ENCODE measurements at regions not wholly inside any gene's neighbourhood (a gene's known extent, or its start where the extent isn't known, plus 50 kb on each side); places are given as distances from the start of the nearest gene placed in this dataset.

DNA sequence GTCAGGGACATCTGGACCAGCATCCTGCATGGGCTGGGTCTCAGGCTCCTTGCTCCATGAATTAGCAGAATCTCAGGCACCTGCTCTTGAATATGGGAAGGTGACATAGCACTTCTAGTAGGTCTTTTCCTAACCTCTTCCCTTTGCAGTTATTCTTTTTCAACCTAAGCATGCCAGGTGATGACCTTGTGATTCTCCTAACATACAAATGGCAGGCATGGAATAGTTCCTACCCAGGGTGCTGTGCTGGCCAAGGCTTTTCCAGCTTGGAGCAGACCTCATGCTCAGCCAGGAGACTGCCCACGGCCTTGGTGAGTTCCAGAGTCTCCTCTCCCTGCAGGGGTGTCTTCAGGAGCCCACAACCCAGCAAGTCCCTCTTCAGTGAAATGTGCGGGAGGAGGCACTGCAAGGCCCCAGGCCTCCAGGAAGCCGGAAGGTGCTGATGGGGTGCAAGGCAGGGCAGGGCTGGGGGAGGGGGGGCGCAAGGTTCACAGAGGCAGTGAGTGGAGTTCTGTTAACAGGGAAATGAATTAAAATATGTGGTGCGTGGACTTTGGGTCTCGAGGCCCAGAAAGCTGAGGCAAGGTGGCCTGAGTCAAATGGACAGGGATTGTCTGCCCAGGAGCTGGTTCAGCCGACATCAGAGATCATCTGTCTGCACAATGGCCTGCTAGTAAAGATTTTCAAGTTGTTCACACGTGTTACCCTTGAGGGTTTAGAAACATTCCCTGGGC lies 75.9 kb upstream of the SEPTIN5 start:
- no peak for DNase-seq (ENCODE audit: low spot score in 2 of 2)
- no peak for FAIRE-seq

DNA sequence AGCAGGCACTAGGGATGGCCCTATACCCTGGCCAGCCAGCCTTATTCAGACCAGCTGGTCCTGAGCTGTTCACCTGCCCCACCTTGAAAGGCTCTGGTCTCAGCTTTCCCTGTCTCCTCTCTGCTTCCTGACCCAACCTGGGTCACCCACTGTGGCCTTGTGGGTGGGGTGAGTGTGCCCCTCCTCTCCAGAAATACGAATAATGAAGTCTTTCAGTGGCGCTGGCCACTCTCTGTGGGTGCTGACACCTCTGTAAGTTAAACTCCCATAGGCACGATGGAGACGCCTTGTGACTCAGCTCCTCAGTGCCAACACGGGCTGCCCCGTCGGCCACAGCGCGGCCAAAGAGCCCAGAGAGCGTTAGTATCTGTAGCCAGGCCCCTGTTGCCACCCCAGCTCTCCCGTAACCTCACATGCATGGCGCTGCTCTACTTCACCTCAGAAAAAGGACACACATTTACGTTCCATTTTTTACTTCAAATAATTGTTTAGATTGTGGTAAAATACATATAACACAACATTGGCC lies 74.6 kb upstream of the SEPTIN5 start:
- no peak for DNase-seq (ENCODE audit: low spot score in 2 of 2)
- FAIRE-seq: no peak

DNA sequence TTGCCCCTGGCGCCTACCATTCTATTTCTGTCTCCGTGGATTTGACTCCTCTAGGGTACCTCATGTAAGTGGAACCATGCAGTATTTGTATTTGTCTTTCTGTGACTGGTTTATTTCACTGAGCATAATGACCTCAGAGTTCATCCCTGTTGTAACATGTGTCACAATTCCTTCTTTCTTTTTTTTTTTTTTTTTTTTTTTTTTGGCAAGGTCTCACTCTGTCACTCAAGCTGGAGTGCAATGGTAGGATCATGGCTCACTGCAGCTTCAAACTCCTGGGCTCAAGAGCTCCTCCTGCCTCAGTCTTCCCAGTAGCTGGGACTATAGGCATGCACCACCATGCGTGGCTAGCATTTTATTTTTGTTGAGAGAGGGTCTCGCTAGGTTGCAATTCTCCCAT lies 74.0 kb upstream of the SEPTIN5 start:
- DNase-seq (ENCODE audit: low spot score in 2 of 2) (no peak), FAIRE-seq (no peak)

DNA sequence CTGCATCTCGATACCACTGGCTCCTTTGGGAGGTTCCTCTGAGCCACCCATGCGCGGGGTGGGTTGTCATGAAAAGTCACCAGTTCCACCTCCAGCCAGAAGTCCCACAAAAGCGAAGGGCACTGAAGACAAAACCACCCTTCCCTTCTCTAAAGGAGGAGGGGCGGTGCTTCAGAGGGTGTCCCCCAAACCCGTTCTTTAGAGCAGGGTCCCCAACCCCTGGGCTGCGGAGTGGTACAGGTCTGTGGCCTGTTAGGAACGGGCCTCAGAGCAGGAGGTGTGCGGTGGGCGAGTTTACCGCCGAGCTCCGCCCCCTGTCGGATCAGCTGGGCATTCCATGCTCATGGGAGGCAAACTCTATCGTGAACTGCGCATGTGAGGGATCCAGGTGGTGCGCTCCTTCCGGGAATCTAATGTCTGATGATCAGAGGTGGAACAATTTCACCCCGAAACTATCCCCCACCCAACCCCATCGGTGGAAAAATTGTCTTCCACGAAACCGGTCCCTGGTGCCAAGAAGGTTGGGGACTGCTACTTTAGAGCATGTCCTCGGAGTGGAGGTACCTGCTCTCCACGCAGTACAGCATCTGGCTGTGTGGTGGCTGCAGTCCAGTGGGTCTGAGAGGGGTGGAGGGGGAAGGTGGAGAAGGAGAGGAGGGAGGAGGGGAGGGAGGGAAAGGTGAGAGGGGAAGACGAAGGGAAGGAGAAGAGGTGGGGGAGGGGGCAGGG lies 72.9 kb upstream of the SEPTIN5 start:
- DNase-seq (ENCODE audit: low spot score in 2 of 2) (no peak), FAIRE-seq (no peak)

DNA sequence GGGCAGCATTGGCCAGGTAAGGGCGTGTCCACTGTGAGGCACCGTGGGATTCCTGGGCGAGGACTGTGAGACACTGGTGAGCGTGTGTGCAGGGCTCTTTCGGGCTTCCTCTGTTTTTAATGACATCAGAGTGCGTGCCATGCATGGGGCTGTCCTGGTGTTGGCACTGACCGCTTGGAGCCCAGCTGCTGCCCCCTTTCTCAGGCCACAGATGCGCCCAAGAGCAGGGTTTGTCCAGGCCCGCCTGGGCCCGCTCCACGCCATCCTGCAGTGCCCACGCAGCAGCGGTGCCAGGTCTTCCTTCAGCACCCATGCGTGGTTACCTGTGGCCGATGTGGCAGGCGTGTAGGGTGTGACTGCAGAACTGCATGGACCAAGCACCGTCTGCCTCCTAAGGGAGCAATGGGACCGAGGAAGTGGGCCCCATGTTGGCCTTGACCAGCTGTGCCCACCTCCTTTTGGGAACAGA lies 72.3 kb upstream of the SEPTIN5 start:
- DNase-seq (ENCODE audit: low spot score in 2 of 2): no peak
- no peak for FAIRE-seq

DNA sequence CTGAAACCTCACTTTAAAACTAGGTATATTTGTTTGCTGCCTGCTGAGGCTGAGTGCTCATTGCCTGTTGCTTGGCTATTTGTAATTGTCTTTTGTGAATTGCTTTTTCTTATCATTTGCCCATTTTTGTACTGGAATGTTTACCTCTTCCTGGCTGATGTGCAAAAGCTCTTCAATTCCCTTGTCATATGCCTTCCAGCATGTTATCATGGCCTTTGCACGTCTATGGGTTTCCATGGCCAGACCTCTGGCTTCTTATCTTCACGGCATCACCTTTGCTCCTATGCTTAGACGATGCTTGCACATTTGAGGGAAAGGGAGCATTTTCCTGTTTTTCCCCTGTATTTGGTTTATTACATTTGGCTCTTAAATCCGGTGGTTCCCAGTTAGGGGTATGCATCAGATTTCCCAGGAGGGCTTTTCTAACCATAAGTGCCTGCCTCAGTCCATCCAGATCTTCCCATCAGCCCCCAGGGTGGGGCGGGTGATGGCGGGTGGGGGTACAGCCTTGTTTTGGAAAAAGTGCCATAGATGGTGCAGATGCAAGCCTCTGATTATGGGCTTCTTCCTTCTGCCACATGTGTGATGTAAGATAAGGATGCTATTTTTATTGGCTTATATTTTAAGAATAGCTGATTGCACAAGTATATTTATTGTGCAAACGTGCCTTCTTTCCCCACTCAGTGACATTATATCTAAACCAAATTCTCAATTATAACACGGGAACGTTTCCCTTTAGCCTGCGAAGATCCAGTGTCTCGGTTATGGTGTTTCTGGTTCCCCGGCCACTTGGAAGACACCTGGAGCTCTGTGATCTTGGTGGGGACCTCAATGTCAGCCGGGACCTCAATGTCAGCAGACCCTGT lies 70.6 kb upstream of the SEPTIN5 start:
- no peak for FAIRE-seq
- DNase-seq (ENCODE audit: low spot score in 2 of 2): no peak

DNA sequence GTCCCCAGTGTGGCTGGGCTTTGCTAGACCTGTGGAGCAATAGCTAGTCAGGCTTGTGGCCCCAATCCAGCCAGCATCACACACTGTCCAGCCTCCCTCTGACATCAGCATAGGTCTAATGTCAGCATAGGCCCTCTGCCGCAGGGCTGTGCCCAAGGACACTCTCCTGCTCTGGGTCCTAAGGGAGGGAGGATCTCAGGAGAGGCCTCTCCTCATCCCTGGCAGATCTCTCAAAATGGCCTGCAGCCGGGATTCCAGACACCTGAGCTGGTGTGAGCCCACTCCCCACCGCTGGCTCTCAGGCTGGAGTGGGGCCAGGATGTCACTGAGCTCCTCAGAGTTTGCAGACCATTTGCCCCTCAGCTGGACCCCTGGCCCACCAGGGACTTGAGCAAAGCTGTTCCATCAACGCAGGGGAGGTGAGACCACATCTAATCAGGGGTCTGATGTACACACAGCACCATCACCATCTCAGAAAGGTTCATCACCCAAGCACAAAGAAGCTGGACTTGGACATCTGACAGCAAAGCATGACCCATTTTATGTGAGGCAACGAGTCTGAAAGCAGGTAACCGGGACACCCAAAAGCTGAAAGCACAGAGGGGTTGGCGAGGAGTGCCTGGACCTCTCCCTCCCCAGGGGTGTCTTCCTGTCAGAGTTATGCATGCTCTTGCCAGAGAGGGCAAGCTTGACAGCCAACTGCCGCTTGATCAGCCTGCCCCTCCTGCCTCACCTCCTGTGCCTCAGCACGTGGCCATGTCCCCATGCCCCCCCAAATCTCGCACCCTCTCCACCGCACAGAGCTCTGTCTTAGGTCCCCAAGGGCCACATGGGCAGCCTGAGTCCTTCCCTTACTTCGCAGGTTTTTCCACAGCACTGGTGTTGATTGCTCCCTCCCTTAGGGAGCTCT lies 69.7 kb upstream of the SEPTIN5 start:
- FAIRE-seq: no peak
- DNase-seq (ENCODE audit: low spot score in 2 of 2): no peak

DNA sequence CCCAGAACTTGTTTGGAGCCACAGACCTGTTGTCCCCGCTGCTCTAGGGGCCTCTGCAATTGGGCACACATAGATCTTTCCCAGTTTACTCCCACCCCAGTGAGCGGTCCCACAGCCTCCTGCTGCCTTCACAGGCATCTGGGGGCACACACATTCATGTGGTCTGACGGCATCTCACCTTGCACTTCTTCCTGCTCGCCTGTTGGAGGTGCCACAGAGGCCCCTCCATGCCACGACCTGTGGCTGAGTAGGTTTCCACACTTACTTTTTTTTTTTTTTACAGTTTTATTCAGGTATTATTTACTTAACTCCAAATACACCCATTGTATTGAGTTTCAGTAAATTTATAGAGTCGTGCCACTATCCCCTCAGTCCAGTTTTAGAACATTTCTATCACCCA lies 68.9 kb upstream of the SEPTIN5 start:
- DNase-seq (ENCODE audit: low spot score in 2 of 2) (no peak), FAIRE-seq (no peak)

DNA sequence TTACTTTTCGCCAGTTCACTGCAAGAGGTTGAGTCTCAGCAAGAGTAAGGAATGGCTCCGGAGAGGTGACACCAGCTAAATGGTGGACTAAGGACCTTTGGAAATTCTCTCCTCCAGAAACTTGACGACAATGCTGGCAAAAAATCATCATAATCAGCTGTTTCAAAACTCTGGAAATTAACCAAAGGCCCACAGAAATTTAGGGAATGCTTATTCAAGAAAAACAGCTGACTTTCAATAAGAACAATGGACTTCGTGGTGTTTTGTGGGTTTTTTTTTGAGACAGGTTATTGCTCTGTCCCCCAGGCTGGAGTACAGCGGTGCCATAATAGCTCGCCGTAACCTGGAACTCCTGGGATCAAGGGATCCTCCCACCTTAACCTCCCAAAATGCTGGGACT lies 68.4 kb upstream of the SEPTIN5 start:
- DNase-seq (ENCODE audit: low spot score in 2 of 2): no peak
- no peak for FAIRE-seq

DNA sequence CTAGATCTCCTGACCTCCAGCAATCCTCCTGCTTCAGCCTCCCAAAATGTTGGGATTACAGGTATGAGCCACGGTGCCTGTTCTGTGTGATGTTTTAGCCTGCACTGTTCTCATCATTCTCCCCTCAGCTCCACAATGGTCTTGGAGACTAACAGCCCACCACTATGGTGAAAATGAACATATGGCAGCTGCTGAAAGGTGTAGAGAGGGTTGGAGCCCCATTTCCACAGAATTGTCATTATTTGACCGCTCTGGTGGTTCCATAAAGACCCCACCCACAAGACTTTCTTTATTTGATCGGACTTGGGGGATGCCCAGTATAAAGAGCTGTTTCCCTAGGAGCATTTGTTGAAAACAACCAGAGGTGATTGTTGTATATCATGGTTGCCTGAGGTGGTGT lies 67.9 kb upstream of the SEPTIN5 start:
- FAIRE-seq: no peak
- no peak for DNase-seq (ENCODE audit: low spot score in 2 of 2)

DNA sequence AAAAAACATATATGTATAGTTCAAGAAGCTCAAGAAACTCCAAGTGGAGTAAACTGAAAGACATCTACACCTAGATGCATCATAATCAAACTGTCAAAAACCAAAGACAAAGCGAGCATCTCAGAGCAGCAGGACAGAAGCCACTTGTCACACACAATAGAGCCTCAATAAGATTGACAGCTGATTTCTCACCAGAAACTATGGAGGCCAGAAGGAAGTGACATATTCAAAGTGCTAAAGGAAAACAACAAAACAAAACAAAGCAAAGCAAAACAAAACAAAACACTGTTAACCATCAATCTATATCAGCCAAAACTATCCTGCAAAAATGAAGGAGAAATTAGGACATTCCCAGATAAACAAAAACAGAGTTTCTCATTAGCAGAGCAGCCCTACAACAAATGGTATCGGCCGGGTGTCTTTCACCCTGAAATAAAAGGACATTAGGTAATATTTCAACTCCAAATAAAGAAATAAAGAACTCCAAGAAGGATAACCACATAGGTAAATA lies 65.8 kb upstream of the SEPTIN5 start:
- FAIRE-seq: no peak

DNA sequence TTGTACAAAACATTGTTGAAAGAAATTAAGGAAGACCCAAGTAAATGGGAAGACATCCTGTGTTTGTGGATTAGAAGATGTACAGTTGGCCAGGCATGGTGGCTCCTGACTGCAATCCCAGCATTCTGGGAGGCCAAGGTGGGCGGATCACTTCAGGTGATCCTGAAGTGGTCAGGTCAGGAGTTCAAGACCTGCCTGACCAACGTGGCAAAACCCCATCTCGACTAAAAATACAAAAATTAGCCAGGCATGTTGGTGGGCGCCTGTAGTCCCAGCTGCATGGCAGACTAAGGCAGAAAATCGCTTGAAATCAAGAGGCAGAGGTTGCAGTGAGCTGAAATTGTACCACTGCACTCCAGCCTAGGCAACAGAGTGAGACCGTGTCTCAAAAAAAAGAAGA lies 62.0 kb upstream of the SEPTIN5 start:
- DNase-seq (ENCODE audit: low spot score in 2 of 2): no peak
- FAIRE-seq: no peak

More for the DNA sequence above, 65.8 kb upstream of the SEPTIN5 start:
- no peak for DNase-seq (ENCODE audit: low spot score in 2 of 2)

DNA sequence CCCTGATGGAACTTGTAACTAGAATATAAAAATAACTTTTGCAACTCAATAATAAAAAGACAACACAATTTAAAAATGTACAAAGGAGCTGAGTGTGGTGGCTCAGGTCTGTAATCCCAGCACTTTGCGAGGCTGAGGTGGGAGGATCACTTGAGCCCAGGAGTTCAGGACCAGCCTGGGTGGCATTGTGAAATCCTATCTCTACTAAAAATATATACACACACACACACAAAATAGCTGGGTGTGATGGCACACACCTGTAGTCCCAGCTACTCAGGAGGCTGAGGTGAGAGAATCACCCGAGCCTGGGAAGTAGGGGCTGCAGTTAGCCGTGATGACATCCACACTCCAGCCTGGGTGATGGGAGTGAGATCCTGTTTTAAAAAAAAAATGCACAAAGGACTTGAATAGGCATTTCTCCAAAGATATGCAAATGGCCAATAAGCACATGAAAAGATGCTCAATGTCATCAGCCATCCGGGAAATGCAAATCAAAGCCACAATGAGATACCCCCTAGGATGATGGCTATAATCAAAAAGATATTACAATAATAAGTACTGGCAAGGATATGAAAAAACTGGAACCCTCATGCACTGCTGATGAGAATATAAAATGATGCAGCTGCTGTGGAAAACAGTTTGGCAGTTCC lies 59.8 kb upstream of the SEPTIN5 start:
- DNase-seq (ENCODE audit: low spot score in 2 of 2) (no peak), FAIRE-seq (no peak)

DNA sequence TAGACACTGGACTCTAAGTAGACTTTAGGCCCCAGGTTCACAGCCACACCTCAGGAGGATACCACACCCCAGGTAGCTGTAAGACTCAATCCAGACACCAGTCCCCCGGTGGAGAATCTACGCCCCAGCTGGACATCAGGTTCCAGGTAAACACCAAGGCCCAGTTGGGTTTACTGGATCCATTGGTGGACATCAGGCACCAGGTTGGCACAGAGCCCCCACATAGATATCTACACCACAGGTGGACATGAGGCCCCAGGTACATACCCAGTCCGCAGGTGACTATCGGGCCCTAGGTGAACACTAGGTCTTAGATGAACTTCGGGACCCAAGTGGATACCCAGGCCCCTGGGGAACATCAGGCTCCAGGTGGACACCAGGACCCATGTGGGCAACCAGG lies 58.9 kb upstream of the SEPTIN5 start:
- DNase-seq (ENCODE audit: low spot score in 2 of 2) (no peak), FAIRE-seq (no peak)

DNA sequence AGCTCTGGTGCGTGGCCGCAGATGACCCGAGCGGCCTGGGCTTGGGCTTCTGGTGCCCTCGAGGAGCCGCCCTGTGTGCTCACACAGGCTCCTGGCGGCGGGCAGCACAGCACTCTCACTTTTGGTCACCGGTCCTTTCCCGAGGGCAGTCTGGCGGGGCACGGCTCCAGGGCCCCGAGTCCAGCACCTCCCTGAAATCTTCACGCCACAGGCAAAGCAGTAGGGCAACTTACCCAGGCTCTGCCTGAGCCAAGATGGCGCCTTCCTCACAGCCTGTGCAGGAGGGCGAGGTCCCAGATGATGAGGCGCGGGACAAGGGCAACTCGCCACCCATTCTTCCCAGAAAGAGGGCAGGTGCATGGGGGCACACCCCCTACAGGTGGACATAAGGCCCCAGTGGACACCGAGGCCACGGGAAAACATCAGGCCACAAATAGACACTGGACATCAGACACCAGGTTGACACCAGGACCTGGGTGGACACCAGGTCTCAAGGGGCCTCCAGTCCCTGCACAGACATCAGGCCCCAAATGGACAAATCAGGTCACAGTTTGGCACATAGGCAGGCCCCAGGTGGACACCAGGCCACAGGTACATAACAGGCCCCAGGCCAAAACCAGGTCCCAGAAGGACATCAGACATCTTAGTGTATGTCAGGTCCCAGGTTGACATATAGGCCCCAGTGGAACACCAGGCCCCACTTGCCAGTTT lies 57.6 kb upstream of the SEPTIN5 start:
- DNase-seq (ENCODE audit: low spot score in 2 of 2): no peak
- no peak for FAIRE-seq

DNA sequence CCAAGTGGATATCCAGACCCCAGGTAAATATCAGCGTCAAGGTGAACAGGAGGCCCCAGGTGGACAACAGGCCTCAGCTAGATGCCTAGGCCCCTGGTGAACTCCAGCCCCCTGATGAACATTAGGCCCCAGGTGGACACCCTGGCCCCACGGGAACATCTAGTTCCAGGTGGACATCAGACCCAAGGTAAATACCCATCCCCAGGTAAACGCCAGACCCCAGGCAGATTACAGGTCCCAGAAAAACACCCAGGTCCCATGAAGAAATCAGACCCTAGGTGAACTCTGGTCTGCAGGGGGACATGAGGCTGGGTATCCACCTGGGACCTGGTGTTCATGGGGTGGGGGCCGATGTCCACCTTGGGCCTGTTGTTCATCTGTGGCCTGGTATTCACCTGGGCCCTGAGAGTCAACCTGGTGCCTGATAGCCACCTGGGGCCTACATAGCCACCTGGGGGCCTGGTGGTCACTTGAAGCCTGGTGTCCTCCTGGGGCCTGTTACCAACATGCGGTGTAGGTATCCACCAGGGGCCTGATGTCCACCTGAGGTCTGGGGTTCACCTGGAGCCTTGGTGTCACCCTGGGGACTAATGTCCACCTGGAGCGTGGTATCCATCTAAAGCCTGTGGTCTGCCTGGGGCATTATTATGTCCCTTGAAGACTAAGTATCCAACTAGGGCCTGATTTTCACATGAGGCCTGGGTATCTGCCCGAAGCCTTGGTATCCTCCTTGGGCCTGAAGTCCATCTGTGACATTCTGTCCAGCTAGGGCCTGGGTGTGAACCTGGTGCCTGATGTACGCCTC lies 56.8 kb upstream of the SEPTIN5 start:
- FAIRE-seq (no peak), DNase-seq (ENCODE audit: low spot score in 2 of 2) (no peak)

DNA sequence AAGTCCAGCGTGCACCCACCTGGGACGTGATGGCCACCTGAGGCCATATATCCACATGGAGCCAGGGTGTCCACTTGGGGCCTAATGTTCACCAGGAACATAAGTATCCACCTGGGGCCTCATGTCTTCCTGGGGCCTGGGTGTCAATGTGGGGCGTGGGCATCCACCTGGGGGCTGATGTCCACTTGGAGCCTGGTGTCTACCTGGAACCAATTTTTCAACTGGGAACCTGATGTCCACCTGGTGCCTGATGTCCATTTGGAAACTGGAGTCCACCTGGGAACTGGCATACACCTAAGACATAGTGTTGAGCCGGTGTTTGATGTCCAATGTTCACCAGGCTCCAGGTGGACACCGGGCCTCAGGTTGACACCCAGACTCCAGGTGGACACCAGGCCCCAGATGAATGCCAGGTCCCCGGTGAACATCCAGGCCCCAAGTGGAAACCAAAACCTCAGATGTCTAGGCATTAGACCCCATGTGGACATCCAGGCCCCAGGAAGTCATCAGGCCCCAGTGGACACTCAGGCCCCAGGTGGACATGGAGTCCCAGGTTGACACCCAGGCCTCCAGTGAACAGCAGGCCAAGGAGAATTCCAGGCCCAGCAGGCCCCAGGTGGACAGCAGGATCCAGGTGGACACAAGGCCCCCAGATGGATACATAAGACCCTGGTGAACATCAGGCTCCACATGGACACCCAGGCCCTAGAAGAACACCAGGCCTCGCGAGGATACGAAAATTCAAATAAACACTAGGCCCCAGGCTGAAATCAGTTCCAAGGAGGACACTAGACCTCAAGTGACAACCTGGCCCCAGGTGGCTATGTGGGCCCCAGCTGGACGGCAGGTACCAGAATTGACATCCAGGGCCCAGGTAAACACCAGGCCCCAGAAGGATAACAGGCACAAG lies 56.0 kb upstream of the SEPTIN5 start:
- FAIRE-seq (no peak), DNase-seq (ENCODE audit: low spot score in 2 of 2) (no peak)

All from frontal cortex (tissue), 3 donors.